Fibroblast of skin of left quadriceps (primary cell): ENCODE measurements at regions not wholly inside any gene's neighbourhood (a gene's known extent, or its start where the extent isn't known, plus 50 kb on each side); places are given as distances from the start of the nearest gene placed in this dataset.
A peak's percentile ranks its signal among the peaks of the same experiment; 100 is the strongest.

Source experiments
- DNase-seq, 2 experiments: peaks; one replicate each; pipeline ENCODE4 v3.0.0-alpha.2; 2013; ENCODE audit warnings: low read depth in 2 of 2

DNA sequence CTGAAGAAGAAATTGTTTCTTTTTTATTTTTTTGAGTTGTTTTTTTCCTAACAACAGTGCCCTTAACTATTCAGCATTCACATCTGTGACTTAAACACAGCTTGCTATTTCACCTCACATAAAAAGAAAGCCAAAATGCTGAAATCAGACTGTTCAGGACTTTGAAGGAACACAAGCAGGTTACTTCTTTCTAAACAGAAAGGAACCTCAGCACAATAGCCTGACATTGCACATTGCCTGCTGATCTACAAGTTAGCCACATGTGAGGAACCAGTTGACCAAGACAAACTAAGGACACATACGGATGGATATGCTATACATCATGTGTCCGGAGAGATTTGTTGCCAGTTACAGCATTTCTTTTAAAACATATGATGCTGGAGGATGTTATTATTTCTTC lies 331.1 kb downstream of the FSIP2 start:
- no peak for DNase-seq

- no peak for DNase-seq
Observed at GRCh38 chr2:186085226-186085625, 346.6 kb downstream of the FSIP2 start.

GRCh38 chr2:186093174-186093573 lies 354.6 kb downstream of the FSIP2 start:
- DNase-seq: no peak

GRCh38 chr2:186098821-186099220 lies 360.2 kb downstream of the FSIP2 start:
- DNase-seq: no peak

- no peak for DNase-seq
Observed at GRCh38 chr2:186099826-186100225, 361.2 kb downstream of the FSIP2 start.

GRCh38 chr2:186100636-186101035 lies 362.0 kb downstream of the FSIP2 start:
- DNase-seq: no peak

GRCh38 chr2:186101616-186102015 lies 363.0 kb downstream of the FSIP2 start:
- no peak for DNase-seq

- no peak for DNase-seq
Observed at GRCh38 chr2:186103276-186103675, 364.7 kb downstream of the FSIP2 start.

- no peak for DNase-seq
Observed at GRCh38 chr2:186105016-186105724, 366.6 kb downstream of the FSIP2 start.

- DNase-seq: no peak
Observed at GRCh38 chr2:186108470-186108869, 369.9 kb downstream of the FSIP2 start.

- DNase-seq: no peak
Observed at GRCh38 chr2:186113284-186113683, 372.8 kb upstream of the ZC3H15 start.

GRCh38 chr2:186125156-186125555 lies 360.9 kb upstream of the ZC3H15 start:
- DNase-seq: no peak

DNA sequence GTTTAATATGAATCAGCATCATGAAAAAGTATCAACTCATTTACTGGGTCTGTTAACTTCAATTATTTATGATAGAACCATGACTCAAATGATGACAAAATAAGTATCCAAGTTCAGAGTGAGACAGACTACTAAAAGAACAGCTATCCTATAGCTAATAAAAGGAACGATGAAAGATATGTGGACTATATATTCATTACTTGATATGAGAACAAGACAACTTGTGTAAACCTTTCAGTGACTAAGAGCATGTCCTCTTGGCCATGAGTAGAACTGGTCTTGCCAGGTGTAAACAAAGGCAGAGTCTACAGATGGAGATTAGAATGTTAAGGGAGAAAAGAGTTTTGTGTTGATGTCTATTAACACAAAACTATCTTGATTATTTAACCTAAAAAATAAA lies 360.4 kb upstream of the ZC3H15 start:
- DNase-seq: no peak

- DNase-seq: no peak
Observed at GRCh38 chr2:186126181-186126580, 359.9 kb upstream of the ZC3H15 start.

- DNase-seq: peak; percentile 16 to 22
Observed at GRCh38 chr2:186129767-186130581, 356.1 kb upstream of the ZC3H15 start.

DNA sequence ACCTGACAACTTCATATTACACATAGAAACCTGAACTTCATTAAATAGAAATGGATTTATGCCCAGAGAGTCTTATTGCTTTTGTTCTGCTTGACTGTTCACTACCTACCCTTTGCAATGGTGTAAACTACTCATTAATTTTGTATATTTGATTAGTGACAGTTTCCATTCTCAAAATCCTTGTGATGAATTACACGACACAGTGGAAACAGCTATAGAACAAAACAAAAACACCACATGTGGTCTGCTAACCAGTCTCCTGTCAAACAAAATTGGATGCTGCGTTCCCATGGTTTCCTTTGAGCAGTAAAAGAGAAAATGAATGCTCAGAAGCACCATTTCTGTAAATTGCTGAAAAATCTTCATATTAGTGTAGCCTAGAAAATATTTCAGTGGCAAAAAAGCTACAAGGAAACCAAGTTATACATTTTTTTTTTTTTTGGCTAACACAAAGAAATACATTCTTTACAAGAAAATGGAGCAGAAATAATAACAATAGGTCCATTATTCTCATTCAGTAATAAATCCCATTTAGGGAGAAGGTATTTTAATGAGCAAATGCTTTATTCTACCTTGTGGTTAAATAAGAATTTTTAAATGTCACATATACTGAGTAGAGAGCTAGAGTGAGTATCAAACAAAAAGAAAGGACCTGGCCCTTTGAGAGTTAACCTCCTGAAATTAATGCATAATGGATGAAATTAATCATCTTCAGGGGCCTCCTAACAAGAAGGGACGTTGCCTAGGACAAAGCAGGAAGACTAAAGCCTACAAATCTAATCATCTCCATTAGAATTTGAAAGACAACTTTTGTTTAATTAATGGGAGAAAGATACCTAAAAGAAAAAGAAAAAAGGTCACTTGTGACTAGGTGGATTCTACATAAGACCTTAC lies 355.1 kb upstream of the ZC3H15 start:
- DNase-seq: no peak

DNA sequence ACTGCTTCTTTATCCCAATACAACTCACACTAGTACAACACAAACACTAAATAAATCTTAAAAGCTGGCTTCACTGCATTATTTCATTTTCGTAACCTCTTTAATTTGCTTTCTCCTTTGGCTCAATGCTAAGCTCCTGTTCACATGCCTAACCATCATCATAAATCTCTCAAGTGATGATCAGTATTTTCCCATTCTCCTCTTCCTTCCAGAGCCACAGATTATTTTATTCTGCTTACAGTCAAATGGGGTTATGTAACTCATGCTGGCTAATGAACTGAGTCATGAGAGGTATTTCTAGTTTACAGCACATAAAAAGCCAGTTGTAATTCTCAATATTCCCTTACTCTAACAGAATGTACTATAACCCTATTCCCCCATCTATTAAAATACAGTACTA lies 350.4 kb upstream of the ZC3H15 start:
- DNase-seq: peak; percentile 50 to 56

DNA sequence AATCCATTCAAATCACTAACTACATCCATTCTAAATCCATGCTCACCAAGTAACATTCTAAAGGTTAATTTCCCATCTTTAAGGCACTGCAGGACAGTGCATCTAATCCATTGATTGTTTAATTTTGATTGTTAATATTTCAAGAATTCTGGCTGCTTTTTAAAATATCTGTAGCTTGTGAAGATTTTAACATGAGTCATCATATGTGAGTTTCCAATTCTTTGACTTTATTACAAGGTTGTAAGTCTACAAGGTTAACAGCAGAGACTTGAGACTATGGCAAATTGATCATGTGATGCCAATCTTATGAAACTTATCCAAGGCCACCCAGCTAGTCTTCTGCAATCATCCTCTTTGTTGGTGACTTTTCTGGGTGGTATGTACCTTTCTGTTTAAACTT lies 349.2 kb upstream of the ZC3H15 start:
- no peak for DNase-seq

DNA sequence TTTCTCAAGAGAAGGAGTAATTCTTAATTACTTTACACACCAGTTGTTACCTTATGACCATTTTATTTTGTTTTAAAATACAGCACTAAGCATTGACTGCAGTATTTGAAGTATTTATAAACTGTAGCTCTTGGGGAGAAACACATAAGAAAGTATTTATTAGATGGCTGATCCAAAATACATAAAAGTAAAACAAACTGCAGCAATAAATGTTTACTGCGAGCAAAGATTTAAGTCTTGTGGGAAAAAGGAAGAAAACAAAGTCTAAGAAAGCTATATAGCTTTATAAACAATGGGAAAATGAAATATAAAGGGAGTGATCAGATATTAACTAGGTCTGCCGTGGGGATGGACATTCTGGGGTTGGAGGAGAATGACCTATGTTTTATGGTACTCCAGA lies 347.2 kb upstream of the ZC3H15 start:
- DNase-seq: no peak

DNA sequence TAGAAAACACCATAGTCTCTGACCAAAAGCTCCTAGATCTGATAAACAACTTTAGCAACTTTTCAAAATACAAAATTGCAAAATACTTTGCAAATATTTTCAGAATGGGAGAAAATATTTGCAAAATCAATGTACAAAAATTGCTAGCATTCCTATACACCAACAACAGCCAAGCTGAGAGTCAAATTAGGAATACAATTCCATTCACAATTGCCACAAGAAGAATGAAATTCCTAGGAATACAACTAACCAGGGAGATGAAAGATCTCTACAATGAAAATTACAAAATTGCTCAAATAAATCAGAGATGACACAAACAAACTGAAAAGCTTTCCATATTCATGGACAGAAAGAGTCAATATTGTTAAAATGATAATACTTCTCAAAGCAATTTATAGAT lies 327.0 kb upstream of the ZC3H15 start:
- DNase-seq: no peak

GRCh38 chr2:186164325-186164724 lies 321.7 kb upstream of the ZC3H15 start:
- DNase-seq: no peak

DNA sequence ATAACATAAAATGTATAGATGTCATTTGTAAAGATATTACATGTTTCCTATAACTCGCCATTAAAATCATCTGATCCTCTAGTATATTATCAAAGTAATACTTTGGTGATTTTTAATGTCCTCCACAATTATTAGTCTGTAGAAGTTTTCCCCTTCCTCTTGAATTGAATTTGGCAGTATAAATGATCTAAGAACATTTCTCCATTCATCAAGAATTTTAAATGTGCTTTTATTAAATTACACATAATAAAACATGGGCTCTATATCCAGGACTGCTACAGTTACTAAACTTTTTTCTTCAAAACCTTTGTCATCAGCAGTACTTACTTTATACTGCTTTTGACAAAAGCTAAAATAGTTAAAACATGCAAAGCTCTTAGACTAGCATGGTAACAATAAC lies 315.4 kb upstream of the ZC3H15 start:
- no peak for DNase-seq
